ENCODE measurements at regions not wholly inside any gene's neighbourhood (a gene's known extent, or its start where the extent isn't known, plus 50 kb on each side); places are given as distances from the start of the nearest gene placed in this dataset.

DNA sequence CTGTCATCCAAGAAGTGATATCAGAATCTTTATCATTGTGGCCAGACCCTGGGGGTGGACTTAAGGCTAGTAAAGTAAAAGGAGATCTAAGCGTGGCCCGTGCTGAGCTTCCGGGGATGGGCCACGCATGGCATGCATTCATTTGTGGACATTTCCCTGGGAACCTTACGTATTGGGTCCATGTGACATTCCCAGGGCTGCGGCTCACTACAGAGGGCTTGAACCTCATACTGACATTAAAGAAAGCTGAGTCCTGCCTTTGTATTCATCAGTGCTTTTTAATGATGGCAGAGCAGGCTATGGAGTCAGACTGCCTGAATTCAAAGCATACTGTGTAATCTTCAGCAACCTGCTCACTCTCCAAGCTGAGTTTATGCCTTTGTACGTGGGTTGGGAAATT lies 152.2 kb upstream of the AFDN start:
- no peak overlapping the region for H3K4me3 ChIP-seq (ENCODE audit: low read depth, low read length)
- DNase-seq (ENCODE audit: low read depth) = no peak
- TF ChIP-seq POLR2A (IDR thresholded peaks at IDR 0.05; ENCODE audit: extremely low read depth, insufficient read length) (no peak), MYC (IDR thresholded peaks at IDR 0.05; ENCODE audit: low read depth, low read length) (no peak)
- TF ChIP-seq, protein P1, sequence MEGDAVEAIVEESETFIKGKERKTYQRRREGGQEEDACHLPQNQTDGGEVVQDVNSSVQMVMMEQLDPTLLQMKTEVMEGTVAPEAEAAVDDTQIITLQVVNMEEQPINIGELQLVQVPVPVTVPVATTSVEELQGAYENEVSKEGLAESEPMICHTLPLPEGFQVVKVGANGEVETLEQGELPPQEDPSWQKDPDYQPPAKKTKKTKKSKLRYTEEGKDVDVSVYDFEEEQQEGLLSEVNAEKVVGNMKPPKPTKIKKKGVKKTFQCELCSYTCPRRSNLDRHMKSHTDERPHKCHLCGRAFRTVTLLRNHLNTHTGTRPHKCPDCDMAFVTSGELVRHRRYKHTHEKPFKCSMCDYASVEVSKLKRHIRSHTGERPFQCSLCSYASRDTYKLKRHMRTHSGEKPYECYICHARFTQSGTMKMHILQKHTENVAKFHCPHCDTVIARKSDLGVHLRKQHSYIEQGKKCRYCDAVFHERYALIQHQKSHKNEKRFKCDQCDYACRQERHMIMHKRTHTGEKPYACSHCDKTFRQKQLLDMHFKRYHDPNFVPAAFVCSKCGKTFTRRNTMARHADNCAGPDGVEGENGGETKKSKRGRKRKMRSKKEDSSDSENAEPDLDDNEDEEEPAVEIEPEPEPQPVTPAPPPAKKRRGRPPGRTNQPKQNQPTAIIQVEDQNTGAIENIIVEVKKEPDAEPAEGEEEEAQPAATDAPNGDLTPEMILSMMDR (IDR thresholded peaks at IDR 0.05; ENCODE audit: low read depth, low read length) = no peak
- TF ChIP-seq, protein P2, sequence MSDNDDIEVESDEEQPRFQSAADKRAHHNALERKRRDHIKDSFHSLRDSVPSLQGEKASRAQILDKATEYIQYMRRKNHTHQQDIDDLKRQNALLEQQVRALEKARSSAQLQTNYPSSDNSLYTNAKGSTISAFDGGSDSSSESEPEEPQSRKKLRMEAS (IDR thresholded peaks at IDR 0.05; ENCODE audit: low read depth, low read length) = no peak

DNA sequence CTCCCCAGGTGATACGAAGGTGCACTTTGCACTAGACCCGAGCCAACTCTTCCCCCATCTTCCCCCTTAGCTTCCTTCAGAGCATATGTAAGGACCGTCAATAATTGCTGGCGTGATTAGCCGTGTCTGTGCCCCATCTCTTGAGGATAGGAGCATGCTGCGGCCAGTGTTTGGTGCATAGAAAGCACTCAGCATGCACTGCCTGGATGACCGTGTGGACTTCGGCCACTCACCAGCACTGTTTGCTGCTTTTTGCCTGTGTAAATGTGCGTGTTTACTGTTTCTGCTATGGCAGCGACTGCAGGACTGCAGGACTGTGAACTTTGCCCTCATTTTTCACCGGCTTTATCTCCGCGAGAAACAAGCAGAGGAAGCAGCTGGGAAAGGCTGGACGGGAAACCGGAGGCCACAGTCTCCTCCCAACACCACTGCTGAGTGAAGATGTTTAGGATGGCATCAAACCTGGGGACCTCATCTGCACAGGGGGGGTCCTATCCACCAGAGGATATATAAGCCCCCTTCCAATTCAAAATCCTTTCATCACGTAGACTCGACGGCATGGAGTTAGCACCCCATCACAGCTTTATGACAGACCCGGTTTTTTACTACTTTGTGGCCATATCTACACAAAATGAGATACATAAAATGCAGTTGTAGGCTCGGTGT lies 150.6 kb upstream of the AFDN start:
- H3K4me3 ChIP-seq (ENCODE audit: low read depth, low read length) = no peak overlapping the region
- DNase-seq (ENCODE audit: low read depth) = no peak
- TF ChIP-seq POLR2A (IDR thresholded peaks at IDR 0.05; ENCODE audit: extremely low read depth, insufficient read length) = no peak
- TF ChIP-seq MYC (IDR thresholded peaks at IDR 0.05; ENCODE audit: low read depth, low read length) = no peak
- TF ChIP-seq, protein P2 (IDR thresholded peaks at IDR 0.05; ENCODE audit: low read depth, low read length) = no peak
- TF ChIP-seq, protein P1 (IDR thresholded peaks at IDR 0.05; ENCODE audit: low read depth, low read length) = no peak

DNA sequence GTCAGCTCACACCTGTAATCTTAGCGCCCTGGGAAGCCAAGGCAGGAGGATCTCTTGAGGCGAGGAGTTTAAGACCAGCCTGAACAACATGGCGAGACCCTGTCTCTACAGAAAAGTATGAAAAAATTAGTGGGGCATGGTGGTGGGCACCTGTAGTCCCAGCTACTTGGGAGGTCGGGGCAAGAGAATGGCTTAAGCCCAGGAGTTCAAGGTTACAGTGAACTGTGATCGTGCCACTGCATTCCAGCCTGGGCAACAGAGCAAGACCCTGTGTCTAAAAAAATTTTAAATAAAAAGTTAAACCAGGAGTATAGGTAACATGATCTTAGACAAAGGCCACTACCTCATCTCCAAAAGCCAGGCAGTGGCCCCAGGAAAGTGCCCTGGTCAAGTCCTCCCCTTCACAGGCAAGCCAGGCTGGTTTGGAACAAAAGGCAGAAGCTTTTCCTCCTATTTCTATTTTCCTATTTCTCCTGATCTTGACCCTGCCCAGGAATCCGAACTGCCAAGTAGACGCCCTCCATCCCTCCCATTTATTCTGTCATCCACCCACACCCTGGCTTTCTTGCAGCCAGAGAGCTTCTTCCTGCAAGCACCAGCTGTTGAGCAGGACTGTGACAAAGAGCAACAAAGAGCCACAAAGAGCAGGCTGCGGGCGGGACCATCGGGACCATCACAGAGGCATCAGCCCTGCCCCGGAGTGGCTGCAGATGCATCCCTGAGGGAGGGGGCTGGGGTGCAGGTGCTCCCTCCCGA lies 149.9 kb upstream of the AFDN start:
- H3K4me3 ChIP-seq (ENCODE audit: low read depth, low read length) = no peak overlapping the region
- TF ChIP-seq, protein P1 (IDR thresholded peaks at IDR 0.05; ENCODE audit: low read depth, low read length) = no peak
- TF ChIP-seq POLR2A (IDR thresholded peaks at IDR 0.05; ENCODE audit: extremely low read depth, insufficient read length) = no peak
- no peak for TF ChIP-seq MYC (IDR thresholded peaks at IDR 0.05; ENCODE audit: low read depth, low read length)
- DNase-seq (ENCODE audit: low read depth) = no peak

DNA sequence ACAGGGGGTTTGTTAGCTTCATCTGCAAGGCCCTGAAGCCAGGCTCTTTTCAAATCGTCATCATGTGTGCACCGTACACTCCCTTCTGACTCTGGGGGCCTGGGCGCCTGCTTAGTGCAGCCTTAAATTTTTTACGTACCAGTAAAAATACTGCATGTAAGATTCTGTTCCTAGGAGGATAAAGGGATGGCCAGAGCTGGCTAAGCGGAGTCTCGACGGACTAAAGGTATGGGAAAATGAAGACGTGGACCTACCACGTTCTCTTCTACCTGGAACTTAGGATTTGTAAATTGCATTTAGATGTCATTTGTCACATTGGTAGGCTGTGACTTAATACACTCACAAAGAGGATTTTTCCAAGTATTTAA lies 149.3 kb upstream of the AFDN start:
- TF ChIP-seq POLR2A (IDR thresholded peaks at IDR 0.05; ENCODE audit: extremely low read depth, insufficient read length) = no peak
- TF ChIP-seq, protein P1 (IDR thresholded peaks at IDR 0.05; ENCODE audit: low read depth, low read length) = no peak
- TF ChIP-seq, protein P2 (IDR thresholded peaks at IDR 0.05; ENCODE audit: low read depth, low read length) = no peak
- TF ChIP-seq MYC (IDR thresholded peaks at IDR 0.05; ENCODE audit: low read depth, low read length) = no peak
- no peak for DNase-seq (ENCODE audit: low read depth)
- H3K4me3 ChIP-seq (ENCODE audit: low read depth, low read length) = no peak overlapping the region

DNA sequence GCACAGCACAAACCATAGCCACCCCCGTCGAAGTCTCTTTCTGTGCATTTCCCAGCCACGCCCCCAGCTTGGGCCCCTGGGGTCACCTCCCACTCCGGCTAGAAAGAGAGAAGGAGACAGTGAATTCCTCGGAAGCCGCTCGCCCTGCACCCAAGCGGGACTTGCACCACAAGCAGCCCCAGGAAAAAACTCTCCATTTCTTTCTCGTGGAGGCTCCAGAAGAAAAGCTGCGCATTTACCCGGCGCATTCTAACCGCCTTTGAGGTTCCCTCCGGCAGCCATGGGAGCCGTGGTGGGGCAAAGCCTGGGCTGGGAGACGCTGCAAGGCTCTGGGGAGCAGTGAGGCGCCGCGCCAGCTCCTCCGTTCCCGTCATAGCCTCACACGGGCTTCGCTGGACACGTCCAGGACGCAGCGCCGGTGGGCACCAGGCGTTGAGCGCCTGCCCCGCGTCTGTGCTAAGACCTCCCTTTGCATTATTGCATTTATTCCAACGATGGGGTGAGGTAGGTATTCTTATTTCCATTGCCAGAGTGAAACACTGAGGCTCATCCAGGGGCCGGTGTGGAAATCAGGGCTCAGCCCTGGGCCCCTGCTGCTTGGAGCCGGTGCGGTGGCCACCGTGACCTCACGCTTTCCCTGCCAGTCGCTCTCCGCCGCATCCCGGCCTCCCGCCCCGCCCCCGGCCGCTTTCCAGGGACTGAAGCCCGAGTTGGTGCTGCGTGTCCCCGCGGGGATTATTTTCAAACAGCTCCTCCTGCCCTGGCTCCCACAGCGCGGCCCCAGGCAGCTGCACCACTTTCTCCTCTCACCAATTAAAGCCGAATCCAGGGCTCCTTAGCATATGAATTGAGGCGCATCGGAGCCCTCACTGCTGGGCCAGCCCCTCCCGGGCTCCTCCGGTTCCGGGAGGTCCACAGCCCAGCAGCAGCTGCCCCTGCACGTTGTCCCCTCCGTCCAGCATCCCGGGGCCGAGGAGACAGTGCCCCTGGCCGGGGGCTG lies 148.3 kb upstream of the AFDN start:
- TF ChIP-seq, protein P2 (IDR thresholded peaks at IDR 0.05; ENCODE audit: low read depth, low read length) = no peak
- TF ChIP-seq, protein P1 (IDR thresholded peaks at IDR 0.05; ENCODE audit: low read depth, low read length) = no peak
- TF ChIP-seq MYC (IDR thresholded peaks at IDR 0.05; ENCODE audit: low read depth, low read length) = no peak
- TF ChIP-seq POLR2A (IDR thresholded peaks at IDR 0.05; ENCODE audit: extremely low read depth, insufficient read length) = no peak
- no peak overlapping the region for H3K4me3 ChIP-seq (ENCODE audit: low read depth, low read length)
- DNase-seq (ENCODE audit: low read depth) = no peak
